ENCODE measurements at regions not wholly inside any gene's neighbourhood (a gene's known extent, or its start where the extent isn't known, plus 50 kb on each side); places are given as distances from the start of the nearest gene placed in this dataset.

DNA sequence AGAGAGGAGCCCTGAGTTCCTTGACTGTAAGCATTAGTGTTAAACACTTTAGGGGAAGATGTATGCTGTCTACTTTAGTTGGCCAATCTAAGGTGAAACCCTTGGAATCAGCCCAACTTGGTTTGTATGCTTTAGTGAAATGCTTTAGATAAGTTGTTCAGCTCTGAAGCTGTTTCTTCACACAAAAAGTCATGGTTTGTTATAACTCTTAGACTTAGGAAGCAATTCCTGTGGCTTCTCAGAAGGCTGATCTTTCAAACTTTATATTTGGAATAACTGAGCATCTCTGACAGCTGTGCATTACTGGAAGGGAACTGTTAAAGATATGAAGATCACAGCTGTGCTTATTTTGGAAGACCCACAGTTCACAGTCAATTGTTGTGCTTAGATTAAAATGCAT, 714.1 kb downstream of the FAT4 start:
- Histone ChIP-seq H3K9me3 (ENCODE audit: control insufficient read depth in 4 of 4, low read length in 3 of 4) (no peaks in the 10 kb centered on the region), H3K4me1 (ENCODE audit: control insufficient read depth in 4 of 4, insufficient read depth in 4 of 4, low read length in 3 of 4) (no peaks in the 10 kb centered on the region), H3K27ac (ENCODE audit: low read depth in 1 of 2, low read length in 2 of 2) (no peak overlapping the region), H3K36me3 (ENCODE audit: control insufficient read depth in 4 of 4, insufficient read depth in 3 of 4, low read depth in 1 of 4, low read length in 3 of 4) (no peaks in the 10 kb centered on the region), H3K27me3 (ENCODE audit: control insufficient read depth in 4 of 4, insufficient read depth in 4 of 4, low read length in 3 of 4) (no peaks in the 10 kb centered on the region), H3K9ac (ENCODE audit: low read depth in 1 of 2, low read length in 2 of 2) (no peak overlapping the region), H3K4me3 (ENCODE audit: low read depth in 1 of 3, low read length in 3 of 3) (no peak overlapping the region)
- DNase-seq (ENCODE audit: low spot score), result no peak
- no peak for TF ChIP-seq FOXA2 (IDR thresholded peaks at IDR 0.05)
- no peak for TF ChIP-seq EGR1 (IDR thresholded peaks at IDR 0.05; ENCODE audit: low read depth in 2 of 2)
- no peak for TF ChIP-seq SP1 (IDR thresholded peaks at IDR 0.05)
- TF ChIP-seq, protein P1, sequence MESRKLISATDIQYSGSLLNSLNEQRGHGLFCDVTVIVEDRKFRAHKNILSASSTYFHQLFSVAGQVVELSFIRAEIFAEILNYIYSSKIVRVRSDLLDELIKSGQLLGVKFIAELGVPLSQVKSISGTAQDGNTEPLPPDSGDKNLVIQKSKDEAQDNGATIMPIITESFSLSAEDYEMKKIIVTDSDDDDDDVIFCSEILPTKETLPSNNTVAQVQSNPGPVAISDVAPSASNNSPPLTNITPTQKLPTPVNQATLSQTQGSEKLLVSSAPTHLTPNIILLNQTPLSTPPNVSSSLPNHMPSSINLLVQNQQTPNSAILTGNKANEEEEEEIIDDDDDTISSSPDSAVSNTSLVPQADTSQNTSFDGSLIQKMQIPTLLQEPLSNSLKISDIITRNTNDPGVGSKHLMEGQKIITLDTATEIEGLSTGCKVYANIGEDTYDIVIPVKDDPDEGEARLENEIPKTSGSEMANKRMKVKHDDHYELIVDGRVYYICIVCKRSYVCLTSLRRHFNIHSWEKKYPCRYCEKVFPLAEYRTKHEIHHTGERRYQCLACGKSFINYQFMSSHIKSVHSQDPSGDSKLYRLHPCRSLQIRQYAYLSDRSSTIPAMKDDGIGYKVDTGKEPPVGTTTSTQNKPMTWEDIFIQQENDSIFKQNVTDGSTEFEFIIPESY (IDR thresholded peaks at IDR 0.05), result no peak

GRCh38 chr4:126037231-126037630, 722.5 kb downstream of the FAT4 start:
- no peaks in the 10 kb centered on the region for H3K9me3 ChIP-seq (ENCODE audit: control insufficient read depth in 4 of 4, low read length in 3 of 4)
- TF ChIP-seq JUND (IDR thresholded peaks at IDR 0.05) (no peak), MAX (IDR thresholded peaks at IDR 0.05) (no peak), RXRA (IDR thresholded peaks at IDR 0.05) (no peak)
- H3K27ac ChIP-seq (ENCODE audit: low read depth in 1 of 2, low read length in 2 of 2), result no peak overlapping the region
- no peak for DNase-seq (ENCODE audit: low spot score)
- H3K27me3 ChIP-seq (ENCODE audit: control insufficient read depth in 4 of 4, insufficient read depth in 4 of 4, low read length in 3 of 4), result no peaks in the 10 kb centered on the region
- no peak overlapping the region for H3K9ac ChIP-seq (ENCODE audit: low read depth in 1 of 2, low read length in 2 of 2)
- H3K4me1 ChIP-seq (ENCODE audit: control insufficient read depth in 4 of 4, insufficient read depth in 4 of 4, low read length in 3 of 4), result no peaks in the 10 kb centered on the region
- WGBS, result 61% methylated on average over 2 of the region's 2 CpGs
- no peaks in the 10 kb centered on the region for H3K36me3 ChIP-seq (ENCODE audit: control insufficient read depth in 4 of 4, insufficient read depth in 3 of 4, low read depth in 1 of 4, low read length in 3 of 4)
- no peak overlapping the region for H3K4me3 ChIP-seq (ENCODE audit: low read depth in 1 of 3, low read length in 3 of 3)

- H3K27me3 ChIP-seq (ENCODE audit: control insufficient read depth in 4 of 4, insufficient read depth in 4 of 4, low read length in 3 of 4), result no peaks in the 10 kb centered on the region
- no peak for DNase-seq (ENCODE audit: low spot score)
- H3K9ac ChIP-seq (ENCODE audit: low read depth in 1 of 2, low read length in 2 of 2), result no peak overlapping the region
- TF ChIP-seq SP1 (IDR thresholded peaks at IDR 0.05) (no peak), RAD21 (IDR thresholded peaks at IDR 0.05) (no peak), TAF1 (conservative IDR thresholded peaks at IDR 0.05) (no peak), NR2F2 (IDR thresholded peaks at IDR 0.05) (no peak), HNF4G (IDR thresholded peaks at IDR 0.05) (no peak), HNF4A (conservative IDR thresholded peaks at IDR 0.05) (no peak), JUND (IDR thresholded peaks at IDR 0.05) (no peak), EGR1 (IDR thresholded peaks at IDR 0.05; ENCODE audit: low read depth in 2 of 2) (no peak), FOXA2 (IDR thresholded peaks at IDR 0.05) (no peak), GABPA (IDR thresholded peaks at IDR 0.05 in 1 of 2, conservative IDR thresholded peaks at IDR 0.05 in 1 of 2) (no peak), FOXA1 (IDR thresholded peaks at IDR 0.05) (no peak), MAX (IDR thresholded peaks at IDR 0.05) (no peak), YY1 (IDR thresholded peaks at IDR 0.05) (no peak), ATF3 (IDR thresholded peaks at IDR 0.05) (no peak), RXRA (IDR thresholded peaks at IDR 0.05) (no peak), CTCF (IDR thresholded peaks at IDR 0.05; ENCODE audit: low read depth, low read length, missing input control) (no peak)
- TF ChIP-seq, protein P2, sequence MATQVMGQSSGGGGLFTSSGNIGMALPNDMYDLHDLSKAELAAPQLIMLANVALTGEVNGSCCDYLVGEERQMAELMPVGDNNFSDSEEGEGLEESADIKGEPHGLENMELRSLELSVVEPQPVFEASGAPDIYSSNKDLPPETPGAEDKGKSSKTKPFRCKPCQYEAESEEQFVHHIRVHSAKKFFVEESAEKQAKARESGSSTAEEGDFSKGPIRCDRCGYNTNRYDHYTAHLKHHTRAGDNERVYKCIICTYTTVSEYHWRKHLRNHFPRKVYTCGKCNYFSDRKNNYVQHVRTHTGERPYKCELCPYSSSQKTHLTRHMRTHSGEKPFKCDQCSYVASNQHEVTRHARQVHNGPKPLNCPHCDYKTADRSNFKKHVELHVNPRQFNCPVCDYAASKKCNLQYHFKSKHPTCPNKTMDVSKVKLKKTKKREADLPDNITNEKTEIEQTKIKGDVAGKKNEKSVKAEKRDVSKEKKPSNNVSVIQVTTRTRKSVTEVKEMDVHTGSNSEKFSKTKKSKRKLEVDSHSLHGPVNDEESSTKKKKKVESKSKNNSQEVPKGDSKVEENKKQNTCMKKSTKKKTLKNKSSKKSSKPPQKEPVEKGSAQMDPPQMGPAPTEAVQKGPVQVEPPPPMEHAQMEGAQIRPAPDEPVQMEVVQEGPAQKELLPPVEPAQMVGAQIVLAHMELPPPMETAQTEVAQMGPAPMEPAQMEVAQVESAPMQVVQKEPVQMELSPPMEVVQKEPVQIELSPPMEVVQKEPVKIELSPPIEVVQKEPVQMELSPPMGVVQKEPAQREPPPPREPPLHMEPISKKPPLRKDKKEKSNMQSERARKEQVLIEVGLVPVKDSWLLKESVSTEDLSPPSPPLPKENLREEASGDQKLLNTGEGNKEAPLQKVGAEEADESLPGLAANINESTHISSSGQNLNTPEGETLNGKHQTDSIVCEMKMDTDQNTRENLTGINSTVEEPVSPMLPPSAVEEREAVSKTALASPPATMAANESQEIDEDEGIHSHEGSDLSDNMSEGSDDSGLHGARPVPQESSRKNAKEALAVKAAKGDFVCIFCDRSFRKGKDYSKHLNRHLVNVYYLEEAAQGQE (IDR thresholded peaks at IDR 0.05), result no peak
- TF ChIP-seq, protein P1 (IDR thresholded peaks at IDR 0.05), result no peak
- 44% methylated on average over 2 of the region's 2 CpGs for WGBS
- H3K9me3 ChIP-seq (ENCODE audit: control insufficient read depth in 4 of 4, low read length in 3 of 4), result no peaks in the 10 kb centered on the region
- H3K27ac ChIP-seq (ENCODE audit: low read depth in 1 of 2, low read length in 2 of 2), result no peak overlapping the region
- no peaks in the 10 kb centered on the region for H3K4me1 ChIP-seq (ENCODE audit: control insufficient read depth in 4 of 4, insufficient read depth in 4 of 4, low read length in 3 of 4)
- no peaks in the 10 kb centered on the region for H3K36me3 ChIP-seq (ENCODE audit: control insufficient read depth in 4 of 4, insufficient read depth in 3 of 4, low read depth in 1 of 4, low read length in 3 of 4)
- no peak overlapping the region for H3K4me3 ChIP-seq (ENCODE audit: low read depth in 1 of 3, low read length in 3 of 3)
Measured at GRCh38 chr4:126038502-126039144, 723.9 kb downstream of the FAT4 start.
